Astrocyte (in vitro differentiated cells and primary cell): ENCODE measurements at regions not wholly inside any gene's neighbourhood (a gene's known extent, or its start where the extent isn't known, plus 50 kb on each side); places are given as distances from the start of the nearest gene placed in this dataset.

ENCODE experiments used
- DNase-seq: peaks from one replicate; pipeline ENCODE4 v3.0.0-alpha.2; 2010; ENCODE audit warnings: low read depth
- FAIRE-seq: peaks from 2 replicates; lab custom pipeline; 2011; peaks lifted over from hg19 to GRCh38; lab: Jason Lieb, UNC
- H2AFZ ChIP-seq: 2 replicates; pipeline ENCODE4 v1.6.0; 2012; ENCODE audit warnings: low read depth, low read length, inconsistent platforms
- H3K27ac ChIP-seq: 2 replicates; pipeline ENCODE4 v1.5.1; 2011; ENCODE audit warnings: low read depth, low read length, inconsistent platforms
- H3K27me3 ChIP-seq: 2 replicates; pipeline ENCODE4 v1.6.0; 2011; ENCODE audit warnings: low read length, inconsistent platforms; ENCODE audit not compliant: insufficient read depth
- H3K36me3 ChIP-seq: 2 replicates; pipeline ENCODE4 v1.5.1; 2011; ENCODE audit warnings: low read length, inconsistent platforms; ENCODE audit not compliant: insufficient read depth
- H3K4me1 ChIP-seq: 2 replicates; pipeline ENCODE4 v1.5.1; 2011; ENCODE audit warnings: low read length, inconsistent platforms; ENCODE audit not compliant: insufficient read depth
- H3K4me2 ChIP-seq: 2 replicates; pipeline ENCODE4 v1.6.0; 2012; ENCODE audit warnings: low read length, inconsistent platforms
- H3K4me3 ChIP-seq: 2 replicates; pipeline ENCODE4 v1.5.1; 2011; ENCODE audit warnings: low read depth, mild to moderate bottlenecking, low read length, inconsistent platforms; ENCODE audit not compliant: insufficient read depth
- H3K79me2 ChIP-seq: 2 replicates; pipeline ENCODE4 v1.6.0; 2012; ENCODE audit warnings: mild to moderate bottlenecking, low read length, inconsistent platforms; ENCODE audit not compliant: insufficient read depth
- H3K9ac ChIP-seq: 2 replicates; pipeline ENCODE4 v1.6.0; 2012; ENCODE audit warnings: mild to moderate bottlenecking, low read length, inconsistent platforms
- H3K9me3 ChIP-seq: 2 replicates; pipeline ENCODE4 v1.5.1; 2012; ENCODE audit warnings: low read depth, mild to moderate bottlenecking, low read length, inconsistent platforms; ENCODE audit not compliant: insufficient read depth
- H4K20me1 ChIP-seq: 2 replicates; pipeline ENCODE4 v1.6.0; 2012; ENCODE audit warnings: low read length, inconsistent platforms; ENCODE audit not compliant: insufficient read depth
- H3K27ac Mint-ChIP-seq: one replicate; pipeline ENCODE4 v1.8.0; 2021; ENCODE audit warnings: mild to moderate bottlenecking, mixed read lengths; ENCODE audit not compliant: unreplicated experiment
- H3K27me3 Mint-ChIP-seq: one replicate; pipeline ENCODE4 v1.8.0; 2021; ENCODE audit warnings: low read depth, mixed read lengths; ENCODE audit not compliant: unreplicated experiment
- H3K36me3 Mint-ChIP-seq: one replicate; pipeline ENCODE4 v1.8.0; 2021; ENCODE audit warnings: low read depth, mixed read lengths; ENCODE audit not compliant: unreplicated experiment
- H3K4me1 Mint-ChIP-seq: one replicate; pipeline ENCODE4 v1.8.0; 2021; ENCODE audit warnings: low read depth, mixed read lengths; ENCODE audit not compliant: unreplicated experiment
- H3K4me3 Mint-ChIP-seq: one replicate; pipeline ENCODE4 v1.8.0; 2021; ENCODE audit warnings: mild to moderate bottlenecking, moderate library complexity, mixed read lengths; ENCODE audit not compliant: unreplicated experiment
- H3K9me3 Mint-ChIP-seq: one replicate; pipeline ENCODE4 v1.8.0; 2021; ENCODE audit warnings: mild to moderate bottlenecking, mixed read lengths; ENCODE audit not compliant: unreplicated experiment
- EZH2 ChIP-seq: IDR thresholded peaks from 2 replicates; pipeline ENCODE4 v1.6.1; 2012; ENCODE audit warnings: mild to moderate bottlenecking, low read length, inconsistent platforms; ENCODE audit not compliant: insufficient read depth
- TF ChIP-seq, protein P1 (sequence below): IDR thresholded peaks from 2 replicates; pipeline ENCODE4 v1.5.1; 2011; ENCODE audit warnings: low read depth, mild to moderate bottlenecking, inconsistent platforms, low read length, moderate library complexity; ENCODE audit not compliant: insufficient read depth

GRCh38 chr9:89963280-89963679 lies 358.5 kb downstream of the GADD45G start:
- H3K4me3 Mint-ChIP-seq = no peak overlapping the region
- peaks cover 10% of the 10 kb centered on the region for H3K27me3 Mint-ChIP-seq
- H3K27ac Mint-ChIP-seq = no peak overlapping the region
- H3K27ac ChIP-seq = no peak overlapping the region
- H4K20me1 ChIP-seq = no peaks in the 10 kb centered on the region
- DNase-seq (no peak), FAIRE-seq (no peak)
- no peaks in the 10 kb centered on the region for H3K9me3 Mint-ChIP-seq
- H2AFZ ChIP-seq = no peak overlapping the region
- no peaks in the 10 kb centered on the region for H3K79me2 ChIP-seq
- no peak for TF ChIP-seq EZH2
- TF ChIP-seq, protein P1, sequence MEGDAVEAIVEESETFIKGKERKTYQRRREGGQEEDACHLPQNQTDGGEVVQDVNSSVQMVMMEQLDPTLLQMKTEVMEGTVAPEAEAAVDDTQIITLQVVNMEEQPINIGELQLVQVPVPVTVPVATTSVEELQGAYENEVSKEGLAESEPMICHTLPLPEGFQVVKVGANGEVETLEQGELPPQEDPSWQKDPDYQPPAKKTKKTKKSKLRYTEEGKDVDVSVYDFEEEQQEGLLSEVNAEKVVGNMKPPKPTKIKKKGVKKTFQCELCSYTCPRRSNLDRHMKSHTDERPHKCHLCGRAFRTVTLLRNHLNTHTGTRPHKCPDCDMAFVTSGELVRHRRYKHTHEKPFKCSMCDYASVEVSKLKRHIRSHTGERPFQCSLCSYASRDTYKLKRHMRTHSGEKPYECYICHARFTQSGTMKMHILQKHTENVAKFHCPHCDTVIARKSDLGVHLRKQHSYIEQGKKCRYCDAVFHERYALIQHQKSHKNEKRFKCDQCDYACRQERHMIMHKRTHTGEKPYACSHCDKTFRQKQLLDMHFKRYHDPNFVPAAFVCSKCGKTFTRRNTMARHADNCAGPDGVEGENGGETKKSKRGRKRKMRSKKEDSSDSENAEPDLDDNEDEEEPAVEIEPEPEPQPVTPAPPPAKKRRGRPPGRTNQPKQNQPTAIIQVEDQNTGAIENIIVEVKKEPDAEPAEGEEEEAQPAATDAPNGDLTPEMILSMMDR = no peak
- no peaks in the 10 kb centered on the region for H3K4me1 Mint-ChIP-seq
- no peaks in the 10 kb centered on the region for H3K4me1 ChIP-seq
- H3K4me2 ChIP-seq = no peak overlapping the region
- H3K9me3 ChIP-seq = no peaks in the 10 kb centered on the region
- no peak overlapping the region for H3K9ac ChIP-seq
- H3K4me3 ChIP-seq = no peak overlapping the region
- no peaks in the 10 kb centered on the region for H3K27me3 ChIP-seq
- no peaks in the 10 kb centered on the region for H3K36me3 ChIP-seq
- H3K36me3 Mint-ChIP-seq = no peaks in the 10 kb centered on the region

- H4K20me1 ChIP-seq = no peaks in the 10 kb centered on the region
- no peaks in the 10 kb centered on the region for H3K4me1 ChIP-seq
- H3K4me3 ChIP-seq = no peak overlapping the region
- H3K27ac ChIP-seq = no peak overlapping the region
- FAIRE-seq (no peak), DNase-seq (no peak)
- H3K79me2 ChIP-seq = no peaks in the 10 kb centered on the region
- H3K27me3 Mint-ChIP-seq = peaks cover 11% of the 10 kb centered on the region
- TF ChIP-seq EZH2 = no peak
- TF ChIP-seq, protein P1 = no peak
- peaks cover 4% of the 10 kb centered on the region for H3K9me3 Mint-ChIP-seq
- no peak overlapping the region for H3K4me3 Mint-ChIP-seq
- H3K4me1 Mint-ChIP-seq = peaks cover 6% of the 10 kb centered on the region
- no peaks in the 10 kb centered on the region for H3K36me3 ChIP-seq
- H3K36me3 Mint-ChIP-seq = no peaks in the 10 kb centered on the region
- no peak overlapping the region for H3K9ac ChIP-seq
- H2AFZ ChIP-seq = no peak overlapping the region
- no peaks in the 10 kb centered on the region for H3K27me3 ChIP-seq
- H3K4me2 ChIP-seq = no peak overlapping the region
- no peaks in the 10 kb centered on the region for H3K9me3 ChIP-seq
- H3K27ac Mint-ChIP-seq = no peak overlapping the region
Measured at GRCh38 chr9:89967527-89967926, 362.7 kb downstream of the GADD45G start.

GRCh38 chr9:89969156-89969675 lies 364.4 kb downstream of the GADD45G start:
- peaks cover 19% of the 10 kb centered on the region for H3K27me3 Mint-ChIP-seq
- FAIRE-seq = no peak
- no peaks in the 10 kb centered on the region for H3K36me3 Mint-ChIP-seq

More at GRCh38 chr9:89969156-89969675, 364.4 kb downstream of the GADD45G start:
- no peaks in the 10 kb centered on the region for H3K9me3 ChIP-seq
- H4K20me1 ChIP-seq = no peaks in the 10 kb centered on the region
- no peak overlapping the region for H2AFZ ChIP-seq
- H3K4me1 Mint-ChIP-seq = peaks cover 6% of the 10 kb centered on the region
- H3K36me3 ChIP-seq = no peaks in the 10 kb centered on the region
- no peak overlapping the region for H3K4me3 ChIP-seq
- H3K27ac Mint-ChIP-seq = no peak overlapping the region
- peak overlapping the region; percentile 13 for H3K4me2 ChIP-seq
- no peak overlapping the region for H3K9ac ChIP-seq
- H3K79me2 ChIP-seq = no peaks in the 10 kb centered on the region
- no peaks in the 10 kb centered on the region for H3K4me1 ChIP-seq
- H3K9me3 Mint-ChIP-seq = peaks cover 4% of the 10 kb centered on the region
- peak; percentile 76 for DNase-seq
- H3K27ac ChIP-seq = no peak overlapping the region
- no peak for TF ChIP-seq EZH2
- TF ChIP-seq, protein P1 = no peak
- H3K4me3 Mint-ChIP-seq = no peak overlapping the region
- H3K27me3 ChIP-seq = no peaks in the 10 kb centered on the region
